Type B pancreatic cell (in vitro differentiated cells): ENCODE measurements at regions not wholly inside any gene's neighbourhood (a gene's known extent, or its start where the extent isn't known, plus 50 kb on each side); places are given as distances from the start of the nearest gene placed in this dataset.
"Not testable (repeated sequence)": the region's sequence is repeated elsewhere in the genome, so short reads cannot be mapped to it uniquely, and the experiment has no call there.

ENCODE experiments used
- DNase-seq: peaks from one replicate; pipeline ENCODE4 v3.0.0; 2021; ENCODE audit warnings: mixed read lengths; ENCODE audit not compliant: unreplicated experiment; ENCODE audit errors: extremely low spot score
- H3K27ac Mint-ChIP-seq: 2 replicates; pipeline ENCODE4 v1.8.0; 2021; ENCODE audit warnings: mild to moderate bottlenecking, mixed read lengths
- H3K27me3 Mint-ChIP-seq: 2 replicates; pipeline ENCODE4 v1.8.0; 2021; ENCODE audit warnings: mixed read lengths
- H3K36me3 Mint-ChIP-seq: 2 replicates; pipeline ENCODE4 v1.8.0; 2021; ENCODE audit warnings: mixed read lengths
- H3K4me1 Mint-ChIP-seq: one replicate; pipeline ENCODE4 v1.8.0; 2021; ENCODE audit warnings: mixed read lengths; ENCODE audit not compliant: unreplicated experiment
- H3K4me3 Mint-ChIP-seq: 2 replicates; pipeline ENCODE4 v1.8.0; 2021; ENCODE audit warnings: mild to moderate bottlenecking, mixed read lengths
- H3K9me3 Mint-ChIP-seq: 2 replicates; pipeline ENCODE4 v1.8.0; 2021; ENCODE audit warnings: mixed read lengths
- TF ChIP-seq, protein P1 (sequence below): fragments of 200-600 bp; sonication (generic); conservative IDR thresholded peaks from 2 replicates; pipeline ENCODE4 v1.5.0; 2021; ENCODE audit warnings: antibody characterized with exemption, mild to moderate bottlenecking

DNA sequence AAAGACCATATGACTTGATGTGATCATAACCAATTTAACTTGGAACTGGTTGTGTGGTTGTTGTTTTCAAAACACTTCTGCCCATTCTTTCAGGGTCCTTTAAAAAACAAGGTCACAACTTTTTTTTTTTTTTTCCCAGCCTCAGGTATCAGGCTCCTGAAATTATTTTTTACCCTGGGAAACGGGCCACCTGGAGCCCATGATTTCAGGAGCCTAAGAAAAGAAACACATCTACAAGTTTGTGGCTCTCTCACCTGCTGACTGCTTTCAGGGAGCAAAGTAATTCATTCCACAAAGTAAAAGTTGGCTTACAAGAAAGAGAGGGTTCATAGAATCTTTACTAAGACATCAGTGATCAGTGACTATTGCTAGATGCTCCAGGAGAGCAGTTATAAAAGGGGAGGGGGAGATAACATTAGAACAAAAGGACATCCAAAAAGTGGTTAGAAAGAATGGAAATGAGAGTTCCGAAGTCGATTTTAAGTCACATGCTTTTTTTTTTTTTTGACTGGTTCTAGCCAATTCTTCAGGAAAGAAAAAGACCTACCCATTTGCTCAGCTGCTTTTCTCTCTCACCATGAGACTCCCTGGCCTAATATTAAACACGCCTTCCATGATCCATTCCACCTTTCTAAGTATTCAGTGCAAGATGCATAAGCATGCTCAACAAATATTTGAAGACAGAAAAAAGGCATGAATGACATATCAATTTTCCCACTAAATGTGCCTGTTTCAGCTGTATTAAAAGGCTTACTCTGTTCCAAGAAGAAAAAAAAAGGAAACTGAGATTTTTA lies 267.3 kb downstream of the LRATD1 start:
- TF ChIP-seq, protein P1, sequence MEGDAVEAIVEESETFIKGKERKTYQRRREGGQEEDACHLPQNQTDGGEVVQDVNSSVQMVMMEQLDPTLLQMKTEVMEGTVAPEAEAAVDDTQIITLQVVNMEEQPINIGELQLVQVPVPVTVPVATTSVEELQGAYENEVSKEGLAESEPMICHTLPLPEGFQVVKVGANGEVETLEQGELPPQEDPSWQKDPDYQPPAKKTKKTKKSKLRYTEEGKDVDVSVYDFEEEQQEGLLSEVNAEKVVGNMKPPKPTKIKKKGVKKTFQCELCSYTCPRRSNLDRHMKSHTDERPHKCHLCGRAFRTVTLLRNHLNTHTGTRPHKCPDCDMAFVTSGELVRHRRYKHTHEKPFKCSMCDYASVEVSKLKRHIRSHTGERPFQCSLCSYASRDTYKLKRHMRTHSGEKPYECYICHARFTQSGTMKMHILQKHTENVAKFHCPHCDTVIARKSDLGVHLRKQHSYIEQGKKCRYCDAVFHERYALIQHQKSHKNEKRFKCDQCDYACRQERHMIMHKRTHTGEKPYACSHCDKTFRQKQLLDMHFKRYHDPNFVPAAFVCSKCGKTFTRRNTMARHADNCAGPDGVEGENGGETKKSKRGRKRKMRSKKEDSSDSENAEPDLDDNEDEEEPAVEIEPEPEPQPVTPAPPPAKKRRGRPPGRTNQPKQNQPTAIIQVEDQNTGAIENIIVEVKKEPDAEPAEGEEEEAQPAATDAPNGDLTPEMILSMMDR, result no peak
- Mint-ChIP-seq H3K36me3 (no peaks in the 10 kb centered on the region), H3K4me1 (no peaks in the 10 kb centered on the region), H3K9me3 (no peaks in the 10 kb centered on the region), H3K27me3 (no peaks in the 10 kb centered on the region), H3K27ac (no peak overlapping the region), H3K4me3 (no peak overlapping the region)
- DNase-seq, result no peak

DNA sequence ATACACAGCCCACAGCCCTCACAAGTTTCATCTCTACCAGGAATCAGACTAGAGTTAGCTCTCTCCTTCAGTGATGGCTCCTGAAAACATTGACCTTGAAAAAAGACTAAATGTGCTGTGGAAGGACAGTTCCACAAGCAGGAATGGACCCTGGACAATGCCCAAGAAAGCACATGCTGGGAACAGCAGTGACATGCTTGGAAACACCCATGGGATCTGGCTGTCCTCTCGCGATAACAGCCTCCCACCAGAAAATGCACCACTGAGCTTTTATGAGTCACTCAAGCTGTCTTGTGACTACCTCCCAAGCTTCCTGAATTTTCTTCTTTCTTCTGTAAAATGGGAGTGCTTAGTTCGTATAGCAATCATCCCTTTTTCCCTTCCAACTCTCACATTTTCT lies 269.2 kb downstream of the LRATD1 start:
- no peak for DNase-seq
- Mint-ChIP-seq H3K4me1 (no peaks in the 10 kb centered on the region), H3K4me3 (no peak overlapping the region), H3K27me3 (no peaks in the 10 kb centered on the region), H3K9me3 (no peaks in the 10 kb centered on the region), H3K36me3 (no peaks in the 10 kb centered on the region), H3K27ac (no peak overlapping the region)
- TF ChIP-seq, protein P1, result no peak

DNA sequence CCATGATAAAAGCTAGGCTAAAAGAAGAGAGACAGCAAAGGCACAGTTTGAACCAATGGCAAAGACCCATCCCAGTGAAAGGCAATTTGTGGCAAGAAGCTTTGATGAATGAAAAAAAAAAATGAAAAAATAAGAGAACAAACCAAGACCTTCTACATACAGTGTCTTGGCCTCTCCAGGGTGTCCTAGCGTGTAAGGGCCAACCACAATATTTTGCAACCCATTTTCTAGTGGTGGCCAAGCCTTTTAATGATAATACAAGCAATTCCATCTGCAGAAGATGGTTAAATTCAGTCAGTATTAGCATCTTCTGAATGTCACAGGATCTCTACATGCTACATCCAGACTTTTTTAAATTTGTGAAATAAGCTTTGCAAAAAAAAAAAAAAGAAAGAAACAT lies 270.4 kb downstream of the LRATD1 start:
- no peaks in the 10 kb centered on the region for H3K27me3 Mint-ChIP-seq
- no peaks in the 10 kb centered on the region for H3K36me3 Mint-ChIP-seq
- H3K4me1 Mint-ChIP-seq, result no peaks in the 10 kb centered on the region
- DNase-seq, result no peak
- H3K27ac Mint-ChIP-seq, result no peak overlapping the region
- no peak overlapping the region for H3K4me3 Mint-ChIP-seq
- TF ChIP-seq, protein P1, result no peak
- no peaks in the 10 kb centered on the region for H3K9me3 Mint-ChIP-seq

DNA sequence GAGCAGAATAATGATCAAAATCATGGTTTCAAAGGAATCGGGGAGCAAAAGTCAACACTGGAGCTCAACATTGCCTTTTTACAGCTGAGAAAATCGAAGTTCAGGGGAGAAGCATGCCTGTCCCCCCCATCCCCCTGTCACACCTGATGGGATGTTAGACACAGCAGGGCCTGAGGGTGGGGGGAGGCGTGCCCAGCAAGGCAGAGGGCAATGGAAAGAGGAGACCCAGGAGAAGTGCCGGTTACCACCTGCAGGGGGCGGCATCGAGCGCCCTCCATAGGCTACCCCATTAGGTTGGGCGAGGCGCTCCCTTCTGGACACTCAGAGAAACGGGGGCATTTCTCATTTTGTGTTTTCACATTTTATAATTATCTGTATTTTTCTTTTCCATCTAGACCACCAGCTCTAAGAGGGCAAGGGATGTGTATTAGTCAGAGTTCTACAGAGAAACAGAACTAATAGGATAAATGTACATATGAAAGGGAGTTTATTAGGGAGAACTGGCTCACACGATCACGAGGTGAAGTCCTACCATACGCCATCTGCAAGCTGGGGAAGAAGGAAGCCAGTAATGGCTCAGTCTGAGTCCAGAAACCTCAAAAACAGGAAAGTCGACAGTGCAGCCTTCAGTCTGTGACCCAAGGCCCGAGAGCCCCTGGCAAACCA lies 271.3 kb downstream of the LRATD1 start:
- no peak overlapping the region for H3K27ac Mint-ChIP-seq
- no peak for DNase-seq

DNA sequence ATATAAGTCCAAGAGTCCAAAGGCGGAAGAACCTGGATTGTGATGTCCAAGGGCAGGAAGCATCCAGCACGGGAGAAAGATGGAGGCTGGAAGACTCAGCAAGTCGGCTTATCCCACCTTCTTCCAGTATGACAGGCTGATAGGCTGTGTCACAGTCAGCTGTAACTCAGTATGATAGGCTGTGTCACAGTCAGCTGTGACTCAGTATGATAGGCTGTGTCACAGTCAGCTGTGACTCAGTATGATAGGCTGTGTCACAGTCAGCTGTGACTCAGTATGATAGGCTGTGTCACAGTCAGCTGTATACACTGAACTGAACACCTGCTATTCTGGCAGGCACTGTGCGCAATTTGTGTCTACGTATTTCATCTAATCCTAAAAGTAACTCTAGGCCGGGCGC lies 271.9 kb downstream of the LRATD1 start:
- H3K36me3 Mint-ChIP-seq, H3K4me3 Mint-ChIP-seq, H3K4me1 Mint-ChIP-seq, H3K27me3 Mint-ChIP-seq, H3K27ac Mint-ChIP-seq, H3K9me3 Mint-ChIP-seq, DNase-seq: not testable (repeated sequence)

More for the DNA sequence above, 271.3 kb downstream of the LRATD1 start:
- Mint-ChIP-seq H3K36me3 (no peaks in the 10 kb centered on the region), H3K9me3 (no peaks in the 10 kb centered on the region), H3K27me3 (no peaks in the 10 kb centered on the region), H3K4me1 (no peaks in the 10 kb centered on the region), H3K4me3 (no peak overlapping the region)
- TF ChIP-seq, protein P1, result peak; percentile 78

DNA sequence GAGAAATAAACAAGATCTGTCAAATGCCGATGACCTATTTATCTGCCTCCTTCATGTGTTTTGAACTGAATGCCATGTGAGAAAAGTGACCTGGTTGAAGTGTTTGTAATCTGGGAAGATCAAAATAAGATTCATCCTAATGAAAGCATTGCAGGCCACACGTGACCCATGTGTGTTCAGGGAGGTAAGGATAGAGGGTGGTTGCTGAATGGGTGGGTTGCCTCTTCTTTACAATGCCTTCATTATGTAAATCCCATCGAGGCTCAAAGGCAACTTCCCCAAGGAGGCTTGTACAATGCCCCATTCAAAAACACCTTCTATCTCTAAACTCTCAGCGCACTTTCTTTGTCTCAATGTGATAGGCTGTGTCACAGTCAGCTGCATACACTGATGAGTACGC lies 273.1 kb downstream of the LRATD1 start:
- no peak for DNase-seq
- Mint-ChIP-seq H3K36me3 (no peaks in the 10 kb centered on the region), H3K4me3 (no peak overlapping the region), H3K4me1 (peaks cover 13% of the 10 kb centered on the region), H3K9me3 (no peaks in the 10 kb centered on the region), H3K27ac (no peak overlapping the region), H3K27me3 (no peaks in the 10 kb centered on the region)
- TF ChIP-seq, protein P1, result no peak
